Left ventricle myocardium superior (tissue), 1 donor: ENCODE measurements at regions not wholly inside any gene's neighbourhood (a gene's known extent, or its start where the extent isn't known, plus 50 kb on each side); places are given as distances from the start of the nearest gene placed in this dataset.
A peak's percentile ranks its signal among the peaks of the same experiment; 100 is the strongest.
"Not testable (repeated sequence)": the region's sequence is repeated elsewhere in the genome, so short reads cannot be mapped to it uniquely, and the experiment has no call there.

ENCODE experiments used
- ATAC-seq: fragments of 200-7000 bp; cut with Tn5 transposase; one replicate; pipeline ENCODE4 v1.9.1; 2020; ENCODE audit warnings: mild to moderate bottlenecking, moderate library complexity
- DNase-seq: peaks from one replicate; pipeline ENCODE4 v3.0.0-alpha.2; 2020
- intact Hi-C: fragments of 100-400 bp; cut with micrococcal nuclease; formaldehyde crosslinking; loops from one replicate; pipeline ENCODE4 v1.11.0; 2022
- donor health status: DM: no; HTN: yes; CAD: no; lungs with severe emphysema.

DNA sequence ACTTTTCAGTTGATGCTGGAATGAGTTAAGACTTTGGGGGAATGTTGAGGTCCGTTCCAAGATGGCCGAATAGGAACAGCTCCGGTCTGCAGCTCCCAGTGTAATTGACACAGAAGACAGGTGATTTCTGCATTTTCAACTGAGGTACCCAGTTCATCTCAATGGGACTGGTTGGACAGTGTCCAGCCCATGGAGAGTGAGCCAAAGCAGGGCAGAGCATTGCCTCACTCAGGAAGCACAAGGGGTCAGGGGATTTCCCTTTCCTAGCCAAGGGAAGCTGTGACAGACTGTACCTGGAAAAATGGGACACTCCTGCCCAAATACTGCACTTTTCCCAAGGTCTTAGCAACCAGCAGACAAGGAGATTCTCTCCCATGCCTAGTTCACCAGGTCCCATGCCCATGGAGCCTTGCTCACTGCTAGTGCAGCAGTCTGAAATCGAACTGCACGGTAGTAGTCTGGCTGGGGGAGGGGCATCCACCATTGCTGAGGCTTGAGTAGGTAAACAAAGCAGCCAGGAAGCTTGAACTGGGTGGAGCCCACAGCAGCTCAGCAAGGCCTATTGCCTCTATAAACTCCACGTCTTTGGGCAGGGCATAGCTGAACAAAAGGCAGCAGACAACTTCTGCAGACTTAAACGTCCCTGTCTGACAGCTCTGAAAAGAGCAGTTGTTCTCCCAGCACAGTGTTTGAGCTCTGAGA, 231.0 kb downstream of the CHIC2 start:
- intact Hi-C loops, ATAC-seq, DNase-seq: not testable (repeated sequence)

- intact Hi-C loops, result no loop called here
- no peak for ATAC-seq
- no peak for DNase-seq
These were observed 231.9 kb downstream of the CHIC2 start for GRCh38 chr4:53832549-53832948.

- DNase-seq, result no peak
- intact Hi-C loops, result no loop called here
- no peak for ATAC-seq
These were observed 233.9 kb downstream of the CHIC2 start for GRCh38 chr4:53830511-53830910.

- intact Hi-C loops, result no loop called here
- ATAC-seq (no peak), DNase-seq (no peak)
These were observed 230.0 kb upstream of the LNX1 start for GRCh38 chr4:53821179-53821851.

GRCh38 chr4:53818104-53818503, 226.8 kb upstream of the LNX1 start:
- no peak for DNase-seq
- intact Hi-C loops, result no loop called here
- no peak for ATAC-seq

DNA sequence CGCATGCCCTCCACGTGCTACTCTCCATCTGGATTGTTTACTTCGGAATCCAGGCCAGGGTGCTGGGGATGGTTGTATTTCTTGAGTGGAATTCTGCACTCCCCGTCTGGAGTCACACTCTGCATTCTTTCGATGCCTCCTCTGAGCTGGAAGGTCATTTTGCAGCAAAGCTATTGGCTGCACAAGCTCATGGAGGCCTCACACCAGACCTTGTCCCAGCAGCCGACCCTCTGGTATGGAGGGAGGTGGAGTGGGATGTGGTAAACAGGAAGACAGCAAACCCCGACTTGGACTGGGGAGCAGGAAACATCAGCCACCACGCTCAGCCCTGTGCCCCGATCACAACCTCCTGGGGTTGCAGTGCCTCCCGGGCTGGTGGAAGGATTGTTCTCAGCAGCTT, 225.3 kb upstream of the LNX1 start:
- intact Hi-C loops, result no loop called here
- DNase-seq (no peak), ATAC-seq (no peak)

DNA sequence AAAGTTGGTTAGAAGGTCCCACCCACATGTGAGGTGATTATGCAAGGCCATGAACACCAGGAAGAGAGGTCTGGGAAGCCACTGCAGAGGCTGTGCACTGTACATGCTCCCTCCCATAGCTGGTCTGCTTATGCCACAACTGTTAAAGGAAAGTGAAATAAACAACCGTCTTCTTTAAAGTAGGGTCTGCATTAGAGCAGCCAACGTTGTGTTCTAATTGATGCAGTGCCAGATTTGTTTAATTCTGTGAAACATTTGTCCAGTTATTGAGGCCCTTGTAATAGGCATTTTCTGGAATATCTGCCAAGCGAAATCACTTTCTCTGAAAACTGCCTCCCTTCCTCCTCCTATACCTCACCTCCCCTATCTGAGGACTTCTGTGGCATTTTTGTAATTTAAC, 224.0 kb upstream of the LNX1 start:
- intact Hi-C loops, result no loop called here
- DNase-seq (no peak), ATAC-seq (no peak)

DNA sequence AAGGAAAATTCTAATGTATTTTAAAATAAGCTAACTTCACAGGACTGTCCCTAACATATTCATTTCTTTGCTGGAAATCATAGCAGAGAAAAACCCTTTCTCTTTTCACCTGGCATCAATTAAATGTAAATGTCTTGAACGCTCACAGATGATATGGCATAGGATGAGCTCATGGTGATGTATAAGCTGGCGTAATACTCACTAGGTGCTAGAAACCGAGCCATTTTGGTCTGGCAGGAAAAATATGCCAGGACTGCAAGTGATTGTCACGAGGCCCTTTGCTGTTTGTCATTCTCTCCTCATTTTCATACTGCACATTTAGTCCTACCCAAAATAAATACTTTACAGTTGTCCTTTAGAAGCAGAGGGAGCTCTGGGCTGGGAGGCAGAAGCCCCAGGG, 222.7 kb upstream of the LNX1 start:
- ATAC-seq, result no peak
- intact Hi-C loops, result no loop called here
- DNase-seq, result no peak

GRCh38 chr4:53810643-53811042, 219.4 kb upstream of the LNX1 start:
- no peak for DNase-seq
- intact Hi-C loops, result no loop called here
- ATAC-seq, result no peak

DNA sequence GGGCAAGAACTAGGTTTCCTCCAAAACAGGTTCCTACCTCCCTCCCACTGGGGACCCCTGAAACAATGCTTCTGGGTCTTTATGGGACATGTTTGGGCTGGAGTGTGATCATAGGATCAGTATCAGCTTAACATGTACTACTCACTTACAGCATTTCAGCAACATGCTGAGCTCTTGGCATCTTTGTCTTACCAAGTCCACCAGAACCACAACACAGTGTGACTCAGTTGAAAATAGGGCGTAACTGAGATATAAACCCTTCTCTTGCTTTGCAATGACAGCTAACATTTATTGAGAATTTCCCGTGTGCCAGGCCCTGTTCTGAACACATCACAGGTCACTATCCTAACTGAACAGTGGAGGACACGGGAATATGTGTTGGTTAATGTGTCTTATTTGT, 218.5 kb upstream of the LNX1 start:
- DNase-seq (no peak), ATAC-seq (no peak)
- intact Hi-C loops, result no loop called here

DNA sequence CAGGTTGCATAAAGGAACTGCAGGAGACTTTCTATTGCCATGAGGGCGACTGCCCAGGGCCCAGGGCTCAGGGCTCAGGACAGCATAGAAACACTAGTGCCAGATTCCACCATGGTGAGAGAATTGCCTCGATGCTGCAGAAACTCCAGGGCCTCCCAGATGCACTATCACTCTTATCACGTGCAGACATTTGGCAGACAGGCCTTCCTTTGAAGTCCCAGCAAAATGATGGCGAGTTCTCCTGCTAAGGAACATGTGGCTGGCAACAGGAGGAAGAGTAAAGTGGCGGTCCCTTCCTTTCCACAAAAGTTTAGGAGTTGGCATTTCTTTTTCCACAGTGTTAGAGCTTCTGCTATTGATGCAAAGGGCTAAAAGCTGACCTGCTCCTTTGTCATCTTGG, 214.0 kb upstream of the LNX1 start:
- intact Hi-C loops, result no loop called here
- ATAC-seq (no peak), DNase-seq (no peak)

GRCh38 chr4:53804719-53805118, 213.4 kb upstream of the LNX1 start:
- intact Hi-C loops, result no loop called here
- DNase-seq, result peak; percentile 34
- ATAC-seq, result peak; percentile 38

- ATAC-seq (peak; percentile 87), DNase-seq (no peak)
- intact Hi-C loops, result no loop called here
These were observed 211.2 kb upstream of the LNX1 start for GRCh38 chr4:53802500-53802899.

DNA sequence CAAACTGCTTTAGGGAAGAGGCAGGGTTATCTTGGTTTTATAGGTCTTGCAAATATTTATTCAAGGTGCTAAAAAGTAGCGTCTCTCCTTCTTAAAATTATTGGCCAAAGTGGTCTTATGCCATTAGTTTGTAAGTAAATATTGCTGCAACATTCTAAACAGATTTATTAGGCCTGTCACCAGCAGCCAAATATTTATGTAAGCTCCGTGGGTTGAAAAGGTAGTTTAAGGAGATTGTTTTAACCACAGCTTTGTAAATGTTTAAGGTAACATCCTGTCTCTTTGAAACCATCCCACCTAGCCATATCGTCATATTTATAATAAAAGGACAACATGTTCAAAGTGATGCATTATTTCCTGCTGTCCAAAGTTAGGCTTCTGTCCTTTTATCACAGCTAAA, 210.1 kb upstream of the LNX1 start:
- no peak for DNase-seq

DNA sequence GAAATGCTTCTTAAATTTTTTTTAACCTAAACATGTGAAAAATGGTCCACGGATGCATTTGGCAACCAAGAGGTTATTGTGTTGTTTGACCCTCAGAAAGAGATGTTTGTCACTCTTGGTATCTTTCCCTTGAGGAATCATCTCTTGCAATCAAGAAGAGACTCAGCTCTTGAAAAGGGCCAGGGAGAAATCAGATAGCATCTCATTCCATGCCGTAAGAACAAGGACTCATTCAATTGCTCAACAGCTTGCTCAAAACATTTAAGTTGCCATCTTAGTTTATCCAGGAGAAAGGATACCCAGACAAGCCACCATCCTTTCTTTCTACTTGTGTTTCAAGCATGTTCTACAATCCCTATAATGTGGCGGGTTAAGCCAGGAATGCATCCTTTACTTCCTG, 209.5 kb upstream of the LNX1 start:
- ATAC-seq (no peak), DNase-seq (no peak)
- intact Hi-C loops, result no loop called here

More for the DNA sequence above, 210.1 kb upstream of the LNX1 start:
- ATAC-seq, result no peak
- intact Hi-C loops, result no loop called here

- DNase-seq (no peak), ATAC-seq (no peak)
- intact Hi-C loops, result no loop called here
These were observed 201.8 kb upstream of the LNX1 start for GRCh38 chr4:53793096-53793495.

GRCh38 chr4:53790286-53790685, 199.0 kb upstream of the LNX1 start:
- DNase-seq, result no peak
- no peak for ATAC-seq
- intact Hi-C loops, result no loop called here

DNA sequence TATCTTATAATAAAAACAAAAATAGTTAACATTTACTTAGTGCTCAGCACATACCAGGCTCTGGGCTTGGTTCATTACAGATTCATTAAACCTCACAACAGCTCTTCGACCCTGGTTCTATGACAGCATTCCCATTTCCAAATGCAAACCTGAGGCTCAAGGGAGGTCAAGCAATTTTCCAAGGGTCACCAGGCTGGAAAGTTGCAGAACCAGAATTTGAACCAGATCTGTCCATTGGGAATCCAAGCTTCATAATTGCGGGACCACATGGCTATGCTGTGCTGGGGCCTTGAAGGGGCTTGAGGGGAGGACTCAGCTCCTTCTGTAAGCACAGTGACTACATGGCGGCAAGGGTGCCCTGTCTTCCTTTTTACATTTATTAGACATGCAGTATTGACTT, 197.3 kb upstream of the LNX1 start:
- ATAC-seq, result no peak
- intact Hi-C loops, result no loop called here
- DNase-seq, result no peak

- intact Hi-C loops, result no loop called here
- ATAC-seq (no peak), DNase-seq (no peak)
These were observed 196.7 kb upstream of the LNX1 start for GRCh38 chr4:53788011-53788410.

DNA sequence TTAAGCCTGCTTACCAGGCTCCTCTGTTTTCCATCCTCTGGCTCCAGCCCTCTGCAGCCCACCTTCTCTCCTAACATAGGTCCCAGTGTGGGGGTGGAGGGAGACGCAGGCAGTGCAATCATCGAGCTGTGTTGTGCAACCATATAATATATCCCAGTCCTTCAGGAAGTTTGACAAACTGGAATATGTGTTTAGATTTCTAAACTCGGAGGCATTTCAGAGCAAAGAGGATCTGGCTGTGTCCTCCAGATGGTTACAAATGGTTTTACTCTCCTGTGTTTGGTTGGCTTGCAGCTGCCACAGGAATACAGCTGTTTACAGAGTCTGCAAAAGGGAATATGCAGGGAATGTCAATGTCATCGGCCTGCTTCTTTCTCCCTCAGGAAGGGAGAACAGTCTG, 195.3 kb upstream of the LNX1 start:
- peak; percentile 34 for DNase-seq
- intact Hi-C loops, result no loop called here

GRCh38 chr4:53785996-53786395, 194.7 kb upstream of the LNX1 start:
- intact Hi-C loops, result no loop called here
- ATAC-seq (no peak), DNase-seq (no peak)

More for the DNA sequence above, 195.3 kb upstream of the LNX1 start:
- peak; percentile 85 for ATAC-seq
